NT2/D1 (cell line): ENCODE measurements at regions not wholly inside any gene's neighbourhood (a gene's known extent, or its start where the extent isn't known, plus 50 kb on each side); places are given as distances from the start of the nearest gene placed in this dataset.

Source experiments
- DNase-seq: peaks from one replicate; pipeline ENCODE4 v3.0.0-alpha.2; 2011; ENCODE audit warnings: low read depth, low spot score
- H3K27me3 ChIP-seq: 2 replicates; pipeline ENCODE4 v1.6.0; 2011; ENCODE audit warnings: mild to moderate bottlenecking; ENCODE audit not compliant: insufficient read length, insufficient read depth
- H3K36me3 ChIP-seq: 2 replicates; pipeline ENCODE4 v1.6.1; 2011; ENCODE audit warnings: mild to moderate bottlenecking, low read length, mixed read lengths; ENCODE audit not compliant: insufficient read depth, insufficient read length
- H3K4me1 ChIP-seq: 2 replicates; pipeline ENCODE4 v1.5.1; 2011; ENCODE audit not compliant: insufficient read depth, insufficient read length
- H3K4me3 ChIP-seq: 2 replicates; pipeline ENCODE4 v1.5.1; 2011; ENCODE audit warnings: low read depth; ENCODE audit not compliant: insufficient read length
- H3K9ac ChIP-seq: 2 replicates; pipeline ENCODE4 v1.6.0; 2011; ENCODE audit warnings: low read depth; ENCODE audit not compliant: insufficient read length
- H3K9me3 ChIP-seq: 2 replicates; pipeline ENCODE4 v1.5.1; 2011; ENCODE audit warnings: mild to moderate bottlenecking, low read length; ENCODE audit not compliant: insufficient read depth
- SUZ12 ChIP-seq: IDR thresholded peaks from 2 replicates; pipeline ENCODE4 v1.6.1; 2011; ENCODE audit not compliant: insufficient read length, insufficient read depth; ENCODE audit errors: extremely low read depth
- YY1 ChIP-seq: IDR thresholded peaks from 2 replicates; pipeline ENCODE4 v1.6.1; 2011; ENCODE audit not compliant: insufficient read length, insufficient read depth
- ZNF274 ChIP-seq: IDR thresholded peaks from 2 replicates; pipeline ENCODE4 v1.6.1; 2011; ENCODE audit warnings: mild to moderate bottlenecking, low read depth, low read length

GRCh38 chrX:34874763-34875162 lies 67.8 kb upstream of the FAM47B start:
- DNase-seq: no peak
- Histone ChIP-seq H3K27me3 (no peaks in the 10 kb centered on the region), H3K9me3 (no peaks in the 10 kb centered on the region), H3K36me3 (no peaks in the 10 kb centered on the region), H3K4me3 (no peak overlapping the region), H3K4me1 (no peaks in the 10 kb centered on the region), H3K9ac (no peak overlapping the region)
- TF ChIP-seq SUZ12: no peak
- TF ChIP-seq ZNF274: no peak
- TF ChIP-seq YY1: no peak

GRCh38 chrX:34875204-34875603 lies 67.4 kb upstream of the FAM47B start:
- H3K4me1 ChIP-seq: no peaks in the 10 kb centered on the region
- H3K36me3 ChIP-seq: no peaks in the 10 kb centered on the region
- no peak overlapping the region for H3K4me3 ChIP-seq
- no peaks in the 10 kb centered on the region for H3K9me3 ChIP-seq
- H3K27me3 ChIP-seq: no peaks in the 10 kb centered on the region
- no peak overlapping the region for H3K9ac ChIP-seq
- TF ChIP-seq SUZ12 (no peak), YY1 (no peak), ZNF274 (no peak)
- no peak for DNase-seq

- Histone ChIP-seq H3K27me3 (no peaks in the 10 kb centered on the region), H3K9me3 (no peaks in the 10 kb centered on the region), H3K4me1 (no peaks in the 10 kb centered on the region), H3K4me3 (no peak overlapping the region), H3K36me3 (no peaks in the 10 kb centered on the region), H3K9ac (no peak overlapping the region)
- TF ChIP-seq YY1 (no peak), ZNF274 (no peak), SUZ12 (no peak)
- DNase-seq: no peak
These were observed 65.2 kb upstream of the FAM47B start for GRCh38 chrX:34877436-34877835.

- H3K27me3 ChIP-seq: no peaks in the 10 kb centered on the region
- H3K4me3 ChIP-seq: no peak overlapping the region
- no peak for TF ChIP-seq ZNF274
- TF ChIP-seq SUZ12: no peak
- TF ChIP-seq YY1: no peak
- no peaks in the 10 kb centered on the region for H3K9me3 ChIP-seq
- DNase-seq: no peak
- H3K9ac ChIP-seq: no peak overlapping the region
- H3K36me3 ChIP-seq: no peaks in the 10 kb centered on the region
- no peaks in the 10 kb centered on the region for H3K4me1 ChIP-seq
These were observed 63.2 kb upstream of the FAM47B start for GRCh38 chrX:34879346-34879745.

GRCh38 chrX:34879886-34880285 lies 62.7 kb upstream of the FAM47B start:
- no peak for DNase-seq
- TF ChIP-seq SUZ12: no peak
- no peak for TF ChIP-seq YY1
- TF ChIP-seq ZNF274: no peak
- Histone ChIP-seq H3K27me3 (no peaks in the 10 kb centered on the region), H3K4me1 (no peaks in the 10 kb centered on the region), H3K4me3 (no peak overlapping the region), H3K9ac (no peak overlapping the region), H3K9me3 (no peaks in the 10 kb centered on the region), H3K36me3 (no peaks in the 10 kb centered on the region)

- Histone ChIP-seq H3K4me1 (no peaks in the 10 kb centered on the region), H3K27me3 (no peaks in the 10 kb centered on the region), H3K4me3 (no peak overlapping the region), H3K9me3 (no peaks in the 10 kb centered on the region), H3K36me3 (no peaks in the 10 kb centered on the region), H3K9ac (no peak overlapping the region)
- no peak for TF ChIP-seq SUZ12
- TF ChIP-seq YY1: no peak
- no peak for DNase-seq
These were observed 61.9 kb upstream of the FAM47B start for GRCh38 chrX:34880656-34881055.

GRCh38 chrX:34881671-34882070 lies 60.9 kb upstream of the FAM47B start:
- Histone ChIP-seq H3K9ac (no peak overlapping the region), H3K27me3 (no peaks in the 10 kb centered on the region), H3K4me3 (no peak overlapping the region), H3K36me3 (no peaks in the 10 kb centered on the region), H3K9me3 (no peaks in the 10 kb centered on the region), H3K4me1 (no peaks in the 10 kb centered on the region)
- TF ChIP-seq SUZ12 (no peak), ZNF274 (no peak), YY1 (no peak)
- DNase-seq: no peak

GRCh38 chrX:34884817-34885216 lies 57.8 kb upstream of the FAM47B start:
- no peaks in the 10 kb centered on the region for H3K9me3 ChIP-seq
- no peaks in the 10 kb centered on the region for H3K36me3 ChIP-seq
- no peak overlapping the region for H3K9ac ChIP-seq
- no peak for DNase-seq
- no peaks in the 10 kb centered on the region for H3K4me1 ChIP-seq
- H3K27me3 ChIP-seq: no peaks in the 10 kb centered on the region
- H3K4me3 ChIP-seq: no peak overlapping the region
- no peak for TF ChIP-seq SUZ12
- TF ChIP-seq YY1: no peak
- TF ChIP-seq ZNF274: no peak
